ENCODE measurements at regions not wholly inside any gene's neighbourhood (a gene's known extent, or its start where the extent isn't known, plus 50 kb on each side); places are given as distances from the start of the nearest gene placed in this dataset.

GRCh38 chr5:74241751-74242140 is 398.8 kb downstream of the ENC1 start:
- TF ChIP-seq CTCF (IDR thresholded peaks at IDR 0.05; ENCODE audit: insufficient read depth, low read depth, low read length, missing control alignments), result no peak
- H3K4me3 ChIP-seq (ENCODE audit: low read depth, low read length), result no peak overlapping the region
- DNase-seq (ENCODE audit: low read depth), result peak; percentile 51

GRCh38 chr5:74240783-74241750 is 399.5 kb downstream of the ENC1 start:
- peak; percentile 20 for DNase-seq (ENCODE audit: low read depth)
- no peak overlapping the region for H3K4me3 ChIP-seq (ENCODE audit: low read depth, low read length)
- no peak for TF ChIP-seq CTCF (IDR thresholded peaks at IDR 0.05; ENCODE audit: insufficient read depth, low read depth, low read length, missing control alignments)

GRCh38 chr5:74239261-74239660 is 401.3 kb downstream of the ENC1 start:
- TF ChIP-seq CTCF (IDR thresholded peaks at IDR 0.05; ENCODE audit: insufficient read depth, low read depth, low read length, missing control alignments), result no peak
- DNase-seq (ENCODE audit: low read depth), result no peak
- no peak overlapping the region for H3K4me3 ChIP-seq (ENCODE audit: low read depth, low read length)

- TF ChIP-seq CTCF (IDR thresholded peaks at IDR 0.05; ENCODE audit: insufficient read depth, low read depth, low read length, missing control alignments), result no peak
- no peak overlapping the region for H3K4me3 ChIP-seq (ENCODE audit: low read depth, low read length)
- DNase-seq (ENCODE audit: low read depth), result no peak
Measured at GRCh38 chr5:74237571-74238145, 402.9 kb downstream of the ENC1 start.

- TF ChIP-seq CTCF (IDR thresholded peaks at IDR 0.05; ENCODE audit: insufficient read depth, low read depth, low read length, missing control alignments), result no peak
- H3K4me3 ChIP-seq (ENCODE audit: low read depth, low read length), result no peak overlapping the region
- no peak for DNase-seq (ENCODE audit: low read depth)
Measured at GRCh38 chr5:74235552-74235951, 405.0 kb downstream of the ENC1 start.

GRCh38 chr5:74233571-74233970 is 407.0 kb downstream of the ENC1 start:
- no peak for TF ChIP-seq CTCF (IDR thresholded peaks at IDR 0.05; ENCODE audit: insufficient read depth, low read depth, low read length, missing control alignments)
- H3K4me3 ChIP-seq (ENCODE audit: low read depth, low read length), result no peak overlapping the region
- DNase-seq (ENCODE audit: low read depth), result no peak
